Mesenchymal stem cell (in vitro differentiated cells and primary cell): ENCODE measurements at regions not wholly inside any gene's neighbourhood (a gene's known extent, or its start where the extent isn't known, plus 50 kb on each side); places are given as distances from the start of the nearest gene placed in this dataset.

Source experiments
- DNase-seq: peaks from one replicate; pipeline ENCODE4 v3.0.0-alpha.2; 2013
- H2AFZ ChIP-seq: one replicate; pipeline ENCODE4 v1.6.1; 2013; ENCODE audit warnings: low read depth, mild to moderate bottlenecking, control low read depth, inconsistent platforms, low read length, moderate library complexity
- H2AK5ac ChIP-seq: 2 replicates; pipeline ENCODE4 v1.6.1; 2013; ENCODE audit warnings: low read length, moderate library complexity, mild to moderate bottlenecking, inconsistent platforms; ENCODE audit not compliant: severe bottlenecking
- H2BK120ac ChIP-seq: one replicate; pipeline ENCODE4 v1.6.1; 2013; ENCODE audit warnings: low read depth, mild to moderate bottlenecking, inconsistent platforms, low read length, moderate library complexity
- H2BK12ac ChIP-seq, 2 experiments: one replicate each; pipeline ENCODE4 v1.6.1; 2013; ENCODE audit warnings: inconsistent platforms in 2 of 2, low read length in 2 of 2, mild to moderate bottlenecking in 2 of 2, moderate library complexity in 2 of 2, control low read depth in 1 of 2
- H2BK15ac ChIP-seq: one replicate; pipeline ENCODE4 v1.6.1; 2013; ENCODE audit warnings: mild to moderate bottlenecking, low read depth, inconsistent platforms; ENCODE audit not compliant: poor library complexity, severe bottlenecking
- H2BK5ac ChIP-seq: 2 replicates; pipeline ENCODE4 v1.6.1; 2013; ENCODE audit warnings: low read depth, mild to moderate bottlenecking, low read length, control low read depth, inconsistent platforms; ENCODE audit not compliant: poor library complexity, severe bottlenecking
- H3K14ac ChIP-seq, 2 experiments: one replicate each; pipeline ENCODE4 v1.6.1; 2013; ENCODE audit warnings: inconsistent platforms in 2 of 2, low read length in 2 of 2, control low read depth in 1 of 2, mild to moderate bottlenecking in 1 of 2, moderate library complexity in 1 of 2
- H3K18ac ChIP-seq, 2 experiments: one replicate each; pipeline ENCODE4 v1.6.1; 2013; ENCODE audit warnings: inconsistent platforms in 2 of 2, low read length in 2 of 2, control low read depth in 1 of 2, low read depth in 1 of 2, mild to moderate bottlenecking in 1 of 2
- H3K23ac ChIP-seq, 2 experiments: one replicate each; pipeline ENCODE4 v1.6.1; 2013; ENCODE audit warnings: inconsistent platforms in 2 of 2, low read length in 2 of 2, mild to moderate bottlenecking in 2 of 2, moderate library complexity in 2 of 2, control low read depth in 1 of 2
- H3K27ac ChIP-seq: 2 replicates; pipeline ENCODE4 v1.5.1; 2013; ENCODE audit warnings: mild to moderate bottlenecking, moderate library complexity, low read length, control low read depth, inconsistent platforms; ENCODE audit not compliant: poor library complexity, severe bottlenecking
- H3K27me3 ChIP-seq, 2 experiments: 2 replicates each; pipeline versions ENCODE4 v1.6.1 to v1.7.0; 2013; ENCODE audit warnings: low read length in 2 of 2, mild to moderate bottlenecking in 2 of 2, moderate library complexity in 2 of 2, control low read depth in 1 of 2, inconsistent platforms in 1 of 2; ENCODE audit not compliant: control insufficient read depth in 1 of 2, insufficient read depth in 1 of 2
- H3K36me3 ChIP-seq, 2 experiments: 2 replicates each; pipeline versions ENCODE4 v1.6.1 to v1.7.0; 2013; ENCODE audit warnings: low read length in 2 of 2, control low read depth in 1 of 2, inconsistent platforms in 1 of 2, low read depth in 1 of 2, mild to moderate bottlenecking in 1 of 2; ENCODE audit not compliant: insufficient read depth in 2 of 2, control insufficient read depth in 1 of 2
- H3K4ac ChIP-seq, 2 experiments: one replicate each; pipeline ENCODE4 v1.6.1; 2013; ENCODE audit warnings: inconsistent platforms in 2 of 2, low read length in 2 of 2, mild to moderate bottlenecking in 2 of 2, moderate library complexity in 2 of 2, control low read depth in 1 of 2, low read depth in 1 of 2
- H3K4me1 ChIP-seq: 2 replicates; pipeline ENCODE4 v1.6.1; 2013; ENCODE audit warnings: low read depth, low read length, control low read depth; ENCODE audit not compliant: control insufficient read depth, insufficient read depth
- H3K4me2 ChIP-seq: 2 replicates; pipeline ENCODE4 v1.6.1; 2013; ENCODE audit warnings: low read length, mild to moderate bottlenecking, inconsistent platforms; ENCODE audit not compliant: poor library complexity, severe bottlenecking
- H3K4me3 ChIP-seq, 2 experiments: 2 replicates each; pipeline versions ENCODE4 v1.5.1 to v1.7.0; 2013; ENCODE audit warnings: low read length in 2 of 2, mild to moderate bottlenecking in 2 of 2, control low read depth in 1 of 2, low read depth in 1 of 2; ENCODE audit not compliant: insufficient read depth in 1 of 2
- H3K79me1 ChIP-seq: replicated peaks from 2 replicates; pipeline ENCODE4 v1.6.1; 2013; ENCODE audit warnings: mild to moderate bottlenecking, control low read depth, low read length, inconsistent platforms; ENCODE audit not compliant: poor library complexity, severe bottlenecking
- H3K9ac ChIP-seq: 2 replicates; pipeline ENCODE4 v1.7.0; 2013; ENCODE audit warnings: mild to moderate bottlenecking, low read length, moderate library complexity
- H3K9me3 ChIP-seq: 2 replicates; pipeline ENCODE4 v1.7.0; 2013; ENCODE audit warnings: mild to moderate bottlenecking, low read length; ENCODE audit not compliant: control insufficient read depth
- H4K8ac ChIP-seq: one replicate; pipeline ENCODE4 v1.6.1; 2013; ENCODE audit warnings: inconsistent platforms, mild to moderate bottlenecking, low read length, moderate library complexity
- H4K91ac ChIP-seq: one replicate; pipeline ENCODE4 v1.6.1; 2013; ENCODE audit warnings: mild to moderate bottlenecking, low read length, inconsistent platforms
- WGBS: methylation state at CpG from one replicate; pipeline ENCODE4 v1.1.7; 2013; ENCODE audit warnings: mixed read lengths; 5-methylcytosine and 5-hydroxymethylcytosine counted together

DNA sequence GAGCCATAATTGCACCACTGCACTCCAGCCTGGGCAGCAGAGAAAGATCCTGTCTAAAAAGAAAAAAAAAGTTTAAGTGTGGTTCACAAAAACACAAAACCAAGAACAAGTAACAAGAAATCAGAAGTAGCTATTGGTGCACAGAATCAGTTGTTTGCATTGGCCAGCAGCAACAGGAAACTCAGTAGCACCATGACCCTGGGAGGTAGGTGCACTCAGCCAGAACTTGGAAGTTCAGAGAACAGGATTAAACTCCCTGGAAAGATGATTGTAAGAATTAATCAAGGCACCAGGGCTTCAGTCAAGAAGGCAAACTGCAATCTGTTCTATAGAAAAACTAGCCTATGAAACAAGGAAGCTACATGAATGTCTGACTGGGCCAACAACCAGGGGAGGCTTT is 267.9 kb downstream of the COL12A1 start:
- Histone ChIP-seq H2BK5ac (no peak overlapping the region), H2BK15ac (no peak overlapping the region), H3K23ac (no peak overlapping the region), H2BK12ac (no peak overlapping the region), H3K14ac (no peak overlapping the region), H2AFZ (no peak overlapping the region), H3K79me1 (no peaks in the 10 kb centered on the region), H2AK5ac (no peak overlapping the region), H3K4ac (no peak overlapping the region), H3K27me3 (no peaks in the 10 kb centered on the region), H3K36me3 (no peaks in the 10 kb centered on the region), H3K27ac (peak overlapping the region; percentile 41), H3K4me2 (no peak overlapping the region), H3K4me3 (no peak overlapping the region), H3K4me1 (peaks cover 3% of the 10 kb centered on the region), H3K9ac (no peak overlapping the region), H2BK120ac (no peak overlapping the region), H4K8ac (no peak overlapping the region), H4K91ac (no peak overlapping the region), H3K18ac (no peak overlapping the region), H3K9me3 (no peaks in the 10 kb centered on the region)
- no peak for DNase-seq

DNA sequence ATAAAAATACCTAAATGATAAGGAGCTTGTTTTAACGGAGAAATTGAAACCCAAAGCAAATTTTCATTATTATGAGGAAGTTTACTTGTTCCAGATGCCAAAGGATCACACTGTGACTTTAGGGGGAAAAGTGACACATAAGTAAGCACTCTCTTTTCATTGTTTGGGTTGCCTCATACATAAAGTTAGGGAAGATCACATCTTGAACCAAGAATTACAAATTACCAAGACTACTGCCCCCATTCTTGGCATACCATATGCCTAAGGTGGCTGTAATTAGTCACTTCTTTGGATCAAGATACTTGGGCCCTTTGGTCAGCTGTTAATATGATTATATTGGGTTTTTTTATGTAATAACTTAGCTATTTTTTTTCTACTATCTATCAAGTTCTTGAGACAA is 269.0 kb downstream of the COL12A1 start:
- Histone ChIP-seq H3K4me2 (no peak overlapping the region), H4K91ac (no peak overlapping the region), H2BK12ac (no peak overlapping the region), H3K9me3 (no peaks in the 10 kb centered on the region), H2BK120ac (no peak overlapping the region), H2AK5ac (no peak overlapping the region), H3K27ac (no peak overlapping the region), H3K36me3 (no peaks in the 10 kb centered on the region), H3K27me3 (no peaks in the 10 kb centered on the region), H3K14ac (no peak overlapping the region), H3K4me3 (no peak overlapping the region), H2BK5ac (no peak overlapping the region), H3K79me1 (no peaks in the 10 kb centered on the region), H2BK15ac (no peak overlapping the region), H3K4ac (no peak overlapping the region), H3K23ac (no peak overlapping the region), H3K9ac (no peak overlapping the region), H4K8ac (no peak overlapping the region), H2AFZ (no peak overlapping the region), H3K4me1 (peaks cover 5% of the 10 kb centered on the region), H3K18ac (no peak overlapping the region)
- no CpG with 5 or more reads among the region's 1 CpG for WGBS
- DNase-seq: no peak

DNA sequence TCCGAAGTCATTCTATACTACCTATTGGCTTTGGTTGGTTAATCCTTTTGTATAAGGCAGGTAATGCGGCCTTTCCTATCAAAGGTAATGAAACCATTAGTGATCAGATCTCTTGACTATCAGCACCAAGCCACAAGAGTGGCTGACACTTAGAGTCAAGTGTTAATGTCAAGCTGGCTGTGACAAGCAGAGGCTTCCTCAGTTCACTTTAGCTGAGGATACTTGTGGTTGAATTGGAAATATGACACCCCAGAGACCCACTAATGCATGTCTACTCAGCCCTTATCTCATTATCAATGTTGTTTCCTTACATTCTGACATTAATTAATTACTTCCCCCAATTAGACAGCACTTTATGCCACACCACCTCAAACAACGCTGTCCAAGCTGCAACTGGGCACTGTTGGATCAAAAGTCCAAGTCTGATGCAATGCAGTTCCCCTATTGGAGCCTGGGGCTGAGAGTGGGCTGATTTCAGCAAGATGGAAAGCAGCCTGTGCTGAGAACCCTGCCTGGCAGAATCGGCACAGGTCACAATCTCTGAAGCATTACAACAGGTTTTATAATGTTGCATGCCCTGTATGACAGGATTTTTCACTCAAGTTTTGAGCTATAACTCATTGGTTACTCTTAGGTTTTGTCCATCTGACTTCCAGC is 273.5 kb downstream of the COL12A1 start:
- Histone ChIP-seq H2BK12ac (no peak overlapping the region), H3K4ac (no peak overlapping the region), H3K4me3 (no peak overlapping the region), H3K14ac (no peak overlapping the region), H3K9ac (no peak overlapping the region), H4K91ac (no peak overlapping the region), H2BK120ac (no peak overlapping the region), H3K36me3 (no peaks in the 10 kb centered on the region), H3K27me3 (no peaks in the 10 kb centered on the region), H3K18ac (no peak overlapping the region), H3K27ac (no peak overlapping the region), H3K9me3 (no peaks in the 10 kb centered on the region), H4K8ac (no peak overlapping the region), H2AK5ac (no peak overlapping the region), H3K4me1 (peaks cover 2% of the 10 kb centered on the region), H3K4me2 (no peak overlapping the region), H2AFZ (no peak overlapping the region), H2BK15ac (no peak overlapping the region), H2BK5ac (no peak overlapping the region), H3K79me1 (no peaks in the 10 kb centered on the region), H3K23ac (no peak overlapping the region)
- 68% methylated on average over 2 of the region's 4 CpGs for WGBS
- peak; percentile 8 for DNase-seq

DNA sequence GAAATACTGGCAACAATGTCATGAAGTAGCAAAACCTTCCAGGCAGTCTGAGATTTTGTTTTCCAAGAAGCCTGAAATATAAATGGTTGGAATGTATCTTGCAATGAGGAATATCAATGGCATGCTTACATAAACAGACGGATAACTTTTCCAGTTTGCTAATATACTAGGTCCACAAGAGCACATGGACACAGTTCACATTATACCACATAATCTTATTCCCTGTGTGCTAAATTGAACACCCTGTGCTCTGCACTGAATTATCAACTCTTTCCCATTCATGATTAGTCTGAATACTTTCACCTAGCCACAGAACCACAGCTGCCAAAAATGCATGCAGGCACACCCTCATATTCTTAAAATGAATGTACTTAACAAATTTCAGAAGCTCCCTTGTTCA is 274.3 kb downstream of the COL12A1 start:
- H3K4me2 ChIP-seq: peak overlapping the region; percentile 4
- peak overlapping the region; percentile 79 for H3K27ac ChIP-seq
- peak overlapping the region; percentile 29 for H3K9ac ChIP-seq
- no peak overlapping the region for H4K91ac ChIP-seq
- H3K4ac ChIP-seq: no peak overlapping the region
- H2BK15ac ChIP-seq: no peak overlapping the region
- WGBS: 30% methylated on average over 1 of the region's 1 CpG
- no peak overlapping the region for H2AFZ ChIP-seq
- H3K4me1 ChIP-seq: peaks cover 2% of the 10 kb centered on the region
- H3K36me3 ChIP-seq: no peaks in the 10 kb centered on the region
- H3K4me3 ChIP-seq: no peak overlapping the region
- no peak overlapping the region for H3K14ac ChIP-seq
- no peaks in the 10 kb centered on the region for H3K9me3 ChIP-seq
- H3K27me3 ChIP-seq: no peaks in the 10 kb centered on the region
- H2BK12ac ChIP-seq: no peak overlapping the region
- no peak overlapping the region for H4K8ac ChIP-seq
- H2BK5ac ChIP-seq: no peak overlapping the region
- DNase-seq: peak; percentile 25
- H3K79me1 ChIP-seq: no peaks in the 10 kb centered on the region
- no peak overlapping the region for H3K23ac ChIP-seq
- no peak overlapping the region for H2AK5ac ChIP-seq
- H3K18ac ChIP-seq: no peak overlapping the region
- no peak overlapping the region for H2BK120ac ChIP-seq
